CD4-positive, alpha-beta T cell treated with Interleukin-21 for 1 hour (primary cell): ENCODE measurements at regions not wholly inside any gene's neighbourhood (a gene's known extent, or its start where the extent isn't known, plus 50 kb on each side); places are given as distances from the start of the nearest gene placed in this dataset.

Experiments
- DNase-seq: peaks from one replicate; pipeline ENCODE4 v3.0.0-alpha.2; 2020

DNA sequence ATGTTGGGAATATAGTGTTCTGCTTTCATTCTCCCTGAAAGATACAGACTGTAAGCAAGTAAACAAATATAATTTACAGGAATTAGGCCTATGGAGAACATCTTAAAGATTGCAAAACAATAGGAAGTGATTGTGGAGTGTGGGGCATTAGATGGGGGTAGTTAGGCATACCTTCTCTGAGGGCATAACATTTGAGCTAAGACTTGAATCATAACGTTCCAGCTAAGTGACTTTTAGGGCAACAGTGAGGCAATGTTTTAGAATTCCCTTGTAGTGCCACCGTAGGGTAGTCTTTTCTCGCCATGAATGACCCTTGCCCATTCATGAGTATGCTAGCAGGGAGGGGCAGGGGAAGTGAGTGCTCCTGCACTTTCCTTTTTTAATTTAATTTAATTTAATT, 173.3 kb downstream of the SPATA31D1 start:
- no peak for DNase-seq

DNA sequence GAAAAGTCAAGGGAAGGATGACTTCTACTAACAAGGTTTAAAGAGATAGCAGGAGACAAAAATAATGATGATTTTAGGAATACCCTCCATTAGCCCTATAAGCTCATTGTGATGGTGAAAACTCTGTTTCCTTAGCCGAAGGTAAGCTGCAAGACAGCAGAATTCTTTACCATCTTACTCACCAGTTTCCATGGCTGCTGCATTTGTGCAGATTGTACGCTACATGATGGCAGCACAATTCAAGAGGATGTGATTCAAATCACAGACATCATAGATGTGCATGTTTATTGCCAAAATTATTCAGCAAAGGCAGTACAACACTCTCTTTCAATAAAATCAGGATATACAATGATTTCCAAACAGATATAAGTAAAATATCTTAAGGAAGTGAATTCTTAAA, 175.6 kb downstream of the SPATA31D1 start:
- DNase-seq = no peak

DNA sequence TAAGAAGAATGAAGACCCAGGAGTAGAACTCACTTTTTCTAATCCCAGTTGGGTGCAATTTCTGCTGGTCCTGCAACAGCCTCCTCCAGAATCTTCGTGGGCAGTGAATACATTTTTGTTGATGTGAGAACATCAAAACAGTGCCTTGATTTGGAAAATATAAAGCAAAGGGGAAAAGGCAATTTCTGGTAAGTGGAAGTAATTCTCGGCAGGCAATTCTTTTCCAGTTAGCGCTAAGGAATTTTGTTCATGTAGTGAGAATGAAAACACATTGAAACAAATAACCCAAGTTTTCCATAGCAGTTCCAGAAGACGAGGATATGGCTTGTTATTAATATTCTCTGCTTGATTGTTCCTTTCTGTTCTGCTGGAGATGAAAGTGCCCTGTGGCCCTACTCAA, 178.7 kb downstream of the SPATA31D1 start:
- no peak for DNase-seq

DNA sequence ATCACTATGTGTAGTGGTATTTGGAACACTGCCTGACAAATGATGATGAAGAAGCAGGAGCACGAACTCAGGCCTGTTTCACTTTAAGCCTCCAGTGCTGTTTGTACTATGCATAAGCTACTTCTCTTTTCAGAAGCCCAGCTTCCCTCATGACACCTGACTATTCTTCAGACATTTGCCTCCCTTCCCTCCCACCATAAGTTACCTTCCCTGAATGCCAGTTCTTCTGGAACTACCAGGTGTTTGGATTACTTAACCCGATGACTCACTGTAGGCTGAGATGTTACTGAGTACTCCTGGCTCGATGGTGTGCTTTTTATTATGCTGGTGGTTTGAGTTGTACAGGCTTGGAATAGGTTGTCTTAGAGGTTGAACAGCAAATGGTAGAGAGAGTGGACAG, 180.0 kb downstream of the SPATA31D1 start:
- no peak for DNase-seq

DNA sequence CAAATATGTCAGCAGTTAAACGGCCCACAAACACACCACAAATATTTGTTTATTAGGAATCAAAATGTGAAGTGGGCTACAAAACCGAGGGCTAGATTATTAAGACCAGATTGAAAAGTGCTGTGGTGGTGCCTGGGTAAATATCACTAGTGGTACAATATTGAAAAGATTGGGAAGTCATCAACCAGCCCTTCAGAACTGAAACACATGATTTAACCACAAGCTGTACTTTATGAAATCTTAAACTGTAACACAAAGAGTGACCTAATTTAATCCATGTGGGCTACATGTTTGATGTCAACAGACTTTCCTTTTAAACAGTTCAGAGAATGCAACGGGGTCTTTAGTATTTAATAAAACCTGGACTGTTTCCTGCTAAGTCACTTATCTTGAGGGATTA, 182.3 kb downstream of the SPATA31D1 start:
- DNase-seq = no peak

DNA sequence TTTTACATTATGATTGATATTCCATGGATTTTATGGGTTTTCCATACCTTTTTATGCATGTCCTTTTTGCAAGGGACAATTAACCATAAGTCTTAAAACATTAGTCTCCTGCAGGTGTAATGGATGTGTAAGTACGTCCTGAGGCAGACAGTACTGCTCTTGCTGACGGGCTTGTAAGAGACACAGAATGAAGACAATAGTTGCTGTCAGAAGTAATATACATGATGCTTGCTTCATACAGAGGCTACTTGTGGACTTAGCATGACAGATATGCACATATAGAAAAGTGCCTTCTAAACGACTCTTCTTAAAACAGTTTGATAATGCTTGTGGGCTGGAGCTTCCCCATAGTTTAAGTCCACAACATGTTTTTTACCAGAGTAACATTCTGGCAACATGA, 182.7 kb downstream of the SPATA31D1 start:
- no peak for DNase-seq

DNA sequence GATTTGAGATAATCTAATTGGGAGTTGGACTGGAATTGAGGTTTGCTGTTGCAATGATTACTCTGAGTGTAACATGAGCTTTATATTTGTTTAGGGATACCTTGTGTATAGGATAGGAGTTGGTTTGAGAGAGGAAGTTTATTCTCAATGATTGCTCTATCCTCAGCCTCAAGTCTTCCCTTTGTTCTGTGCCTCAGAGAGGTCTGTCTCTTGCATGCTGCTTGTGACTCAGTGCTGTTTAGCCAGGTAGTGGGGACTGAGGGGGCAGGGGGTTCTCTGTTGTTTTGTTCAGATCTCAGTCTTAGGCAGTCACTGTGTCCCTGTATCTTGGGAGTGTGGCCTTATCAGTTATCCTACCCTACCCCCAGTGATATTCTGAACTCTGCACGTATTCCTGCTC, 192.1 kb downstream of the SPATA31D1 start:
- no peak for DNase-seq

DNA sequence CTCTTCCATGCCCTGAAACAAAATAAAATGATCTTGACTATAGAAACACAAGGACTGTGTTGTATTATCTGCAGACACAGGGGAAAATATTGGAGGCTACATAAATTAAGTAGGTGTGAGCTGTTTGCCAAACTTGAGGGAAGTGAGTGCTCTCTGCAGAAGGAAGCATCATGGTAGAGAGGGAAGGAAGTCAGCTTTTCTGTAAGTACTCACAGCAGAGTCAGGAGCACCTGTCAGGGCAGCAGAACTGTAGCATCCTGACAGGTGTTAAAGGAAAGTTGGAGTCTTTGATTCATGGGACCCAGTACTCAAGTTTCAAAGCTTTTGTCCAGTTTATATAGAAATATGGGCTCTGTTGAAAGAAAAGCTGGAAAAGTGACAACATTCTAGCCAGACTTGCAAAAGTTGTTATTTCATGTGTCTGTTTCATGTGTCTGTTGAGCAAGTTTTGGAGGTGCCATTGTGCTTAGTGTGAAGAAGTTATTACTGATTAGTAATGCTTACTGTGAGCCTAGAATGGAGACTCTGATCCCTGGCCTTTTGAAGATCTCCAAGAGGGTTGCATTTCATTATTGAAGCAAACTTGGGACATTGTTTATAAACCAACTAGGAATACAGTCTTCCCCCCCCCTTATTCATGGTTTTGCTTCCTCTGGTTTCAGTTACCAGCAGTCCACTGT, 194.7 kb downstream of the SPATA31D1 start:
- DNase-seq = no peak

DNA sequence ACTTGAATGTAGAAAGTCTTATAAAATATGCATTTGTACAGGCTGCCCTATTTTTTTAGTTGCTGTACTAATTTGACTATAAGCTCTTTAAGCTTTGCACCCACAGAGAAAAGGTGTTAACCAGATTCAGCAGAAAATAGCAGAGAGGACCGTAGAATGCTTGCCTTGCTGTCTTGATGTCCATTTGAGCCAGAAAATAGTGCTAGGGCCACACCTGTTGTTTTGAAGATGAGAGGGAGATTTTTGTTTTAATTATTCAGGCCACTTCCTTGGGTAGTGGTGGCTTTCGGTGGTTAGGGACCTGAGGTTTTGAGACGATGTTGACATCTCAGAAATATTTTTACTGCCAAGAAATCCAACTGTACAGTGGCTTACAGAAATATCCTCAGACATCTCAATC, 196.0 kb downstream of the SPATA31D1 start:
- DNase-seq = no peak

DNA sequence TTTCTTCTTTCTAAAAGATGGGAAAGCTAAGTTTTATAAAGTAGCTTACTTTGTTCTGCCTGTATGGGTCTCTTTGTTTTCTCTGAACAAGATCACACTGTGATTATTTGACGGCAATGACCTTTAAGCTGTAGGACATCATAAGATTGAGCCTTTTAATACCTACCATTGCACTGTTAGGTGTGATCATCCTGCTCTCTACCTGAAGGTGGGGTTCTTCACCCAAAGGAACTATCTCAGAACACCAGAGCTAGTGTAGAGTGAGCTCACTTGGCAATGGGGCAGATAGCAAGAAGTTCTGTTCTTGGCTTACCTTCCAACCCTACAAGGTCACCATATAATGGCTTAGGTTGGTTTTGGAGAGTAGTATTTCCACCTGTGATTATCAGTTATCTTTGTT, 200.2 kb downstream of the SPATA31D1 start:
- no peak for DNase-seq

DNA sequence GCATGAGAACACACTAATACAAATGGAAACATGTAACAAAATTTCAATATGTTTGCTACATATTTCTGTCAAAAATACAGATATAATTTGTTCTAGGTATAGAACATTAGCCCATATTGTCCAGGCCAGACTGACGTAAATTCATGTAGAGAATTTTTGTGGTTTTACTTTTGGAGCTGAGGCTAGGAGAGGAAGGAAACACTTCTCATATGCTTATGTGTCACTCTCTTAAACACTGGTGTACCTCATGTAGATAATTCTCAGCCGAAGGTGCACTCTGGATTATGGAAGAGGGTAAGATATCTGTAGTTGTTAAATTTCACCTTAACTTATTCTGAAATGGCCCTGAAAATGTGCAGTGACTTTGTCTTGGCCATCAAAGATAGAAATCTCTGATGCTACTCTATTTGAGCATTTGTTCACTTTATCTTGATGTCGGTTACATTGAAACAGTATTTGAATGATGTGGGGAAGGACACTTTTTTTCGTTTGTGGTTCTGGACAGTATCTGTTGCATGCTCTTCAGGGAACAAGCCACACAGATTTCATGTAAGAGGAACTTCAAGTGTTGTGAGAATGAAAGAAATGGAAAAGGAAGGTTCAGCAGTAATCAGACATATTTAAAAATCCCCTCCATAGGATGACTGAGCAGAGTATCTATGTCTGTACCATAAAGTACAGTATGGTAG, 202.7 kb downstream of the SPATA31D1 start:
- DNase-seq = no peak

DNA sequence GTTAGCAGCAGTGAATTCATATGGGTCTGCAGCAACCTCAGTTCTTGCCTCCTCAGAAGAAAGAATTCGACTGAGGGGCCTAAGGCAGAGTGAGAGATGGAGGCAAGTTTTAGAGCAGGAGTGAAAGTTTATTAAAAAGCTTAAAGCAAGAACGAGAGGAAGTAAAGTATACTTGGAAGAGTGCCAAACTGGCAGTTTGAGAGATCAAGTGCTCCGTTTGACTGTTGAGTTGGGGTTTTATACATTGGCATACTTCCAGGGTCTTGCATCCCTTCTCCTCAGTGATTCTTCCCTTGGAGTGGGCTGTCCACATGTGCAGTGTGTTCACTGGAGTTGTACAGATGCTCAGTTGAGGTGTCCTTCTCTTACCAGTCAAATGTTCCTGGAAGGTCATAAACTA, 203.6 kb downstream of the SPATA31D1 start:
- no peak for DNase-seq

DNA sequence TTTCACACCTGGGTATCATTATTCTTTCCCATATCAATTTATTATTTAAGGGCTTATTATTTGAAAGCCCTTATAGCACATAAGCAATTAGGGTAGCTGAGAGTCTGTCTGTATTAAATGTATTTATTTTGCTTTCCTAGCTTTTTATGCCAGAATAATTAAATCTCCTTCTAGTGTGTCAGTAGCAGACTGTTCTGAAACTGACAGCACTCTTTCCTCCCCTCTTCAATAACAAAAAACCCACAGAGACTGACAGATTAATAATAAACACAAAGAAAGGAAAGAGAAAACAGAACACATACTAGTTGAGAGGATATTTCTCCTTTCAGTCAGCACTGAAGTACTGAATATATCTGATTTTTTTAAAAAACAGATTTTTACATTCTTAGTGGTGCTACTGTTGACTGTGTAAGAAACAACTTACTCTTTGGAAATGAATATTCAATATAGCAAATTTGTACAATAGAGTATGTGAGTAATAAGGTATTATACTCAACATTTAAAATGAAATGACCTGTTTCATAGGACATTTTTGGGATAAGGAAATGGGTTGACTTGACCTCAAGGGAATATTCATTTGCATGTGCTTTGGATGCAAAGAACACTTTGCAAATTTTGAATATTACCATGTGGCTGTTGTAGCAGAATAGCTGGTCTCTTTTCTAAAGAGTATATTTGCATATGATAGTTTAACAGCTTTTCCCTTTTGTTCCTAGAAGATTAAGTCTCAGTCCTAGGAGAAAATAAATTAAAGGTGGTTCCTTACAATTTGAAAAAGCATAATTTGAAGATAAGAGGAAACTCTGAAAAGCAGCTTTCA, 208.3 kb downstream of the SPATA31D1 start:
- no peak for DNase-seq

DNA sequence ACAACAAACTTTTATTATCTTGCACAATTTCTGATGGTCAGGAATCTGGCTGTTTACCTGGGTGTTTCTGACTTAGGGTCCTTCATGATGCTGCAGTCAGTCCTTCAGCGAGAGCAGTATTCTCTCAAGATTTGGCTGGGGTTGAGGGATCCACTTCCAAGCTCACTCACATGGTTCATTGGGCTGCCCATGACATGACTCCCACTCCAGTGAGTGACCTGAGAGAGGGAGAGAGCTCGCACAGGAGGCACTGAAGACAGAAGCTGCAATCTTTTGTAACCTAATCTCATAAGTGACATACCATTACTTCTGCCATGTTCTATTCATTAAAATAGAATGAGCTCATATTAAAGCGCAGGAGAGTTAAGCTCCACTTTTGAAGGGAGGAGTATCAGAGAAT, 212.6 kb downstream of the SPATA31D1 start:
- DNase-seq = no peak

DNA sequence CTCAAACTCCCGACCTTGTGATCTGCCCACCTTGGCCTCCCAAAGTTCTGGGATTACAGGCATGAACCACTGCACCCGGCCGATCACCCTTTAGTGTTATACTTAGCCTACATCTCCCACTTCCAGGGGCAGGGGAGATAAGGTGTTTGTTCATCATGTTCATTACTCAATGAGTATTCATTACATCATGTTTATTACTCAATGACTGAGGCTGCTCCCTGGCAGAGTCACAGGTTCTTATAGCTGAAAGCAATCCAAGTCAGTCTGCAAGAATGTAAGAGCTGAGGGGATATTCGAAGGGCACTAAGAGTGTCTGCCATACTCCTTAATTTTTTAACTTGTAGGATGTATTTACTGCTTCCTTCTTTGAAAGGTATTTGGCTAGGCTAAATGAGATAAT, 214.2 kb downstream of the SPATA31D1 start:
- no peak for DNase-seq

DNA sequence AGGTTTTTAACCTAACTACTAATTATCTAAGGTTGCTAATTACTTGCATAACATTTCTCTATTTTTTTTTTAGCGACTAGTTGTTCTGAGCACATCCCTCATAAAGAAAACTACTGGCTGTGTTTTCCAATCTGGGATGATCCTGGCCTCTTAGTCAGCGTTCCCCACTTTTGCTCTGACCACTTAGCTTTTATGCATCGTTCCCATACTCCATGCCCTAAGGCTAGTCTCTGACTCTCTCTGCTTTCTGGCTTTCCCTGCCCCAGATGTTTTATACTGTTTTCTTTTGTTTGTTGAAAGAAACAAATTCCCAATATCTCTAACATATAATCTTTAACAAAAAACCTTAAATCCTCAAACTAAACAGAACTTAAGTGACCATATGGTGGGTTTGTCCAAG, 217.9 kb downstream of the SPATA31D1 start:
- no peak for DNase-seq

DNA sequence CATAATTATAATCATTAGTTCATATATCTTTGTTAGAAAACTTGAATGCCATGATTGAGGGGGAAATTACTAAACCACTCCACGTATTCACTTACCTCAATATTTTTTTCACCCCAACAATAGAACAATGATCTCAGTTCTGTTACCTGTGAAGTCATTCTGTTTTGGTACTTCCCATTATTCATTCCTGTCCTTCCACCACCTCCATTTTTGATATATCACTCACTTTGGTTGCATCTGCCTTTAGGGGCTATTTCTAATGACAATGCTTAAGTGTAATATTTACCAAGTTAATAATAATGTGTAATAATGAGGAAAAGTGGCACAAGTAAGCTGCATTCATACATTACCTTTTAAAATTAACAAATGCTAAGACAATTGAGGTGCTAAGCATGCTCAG, 218.4 kb downstream of the SPATA31D1 start:
- no peak for DNase-seq

DNA sequence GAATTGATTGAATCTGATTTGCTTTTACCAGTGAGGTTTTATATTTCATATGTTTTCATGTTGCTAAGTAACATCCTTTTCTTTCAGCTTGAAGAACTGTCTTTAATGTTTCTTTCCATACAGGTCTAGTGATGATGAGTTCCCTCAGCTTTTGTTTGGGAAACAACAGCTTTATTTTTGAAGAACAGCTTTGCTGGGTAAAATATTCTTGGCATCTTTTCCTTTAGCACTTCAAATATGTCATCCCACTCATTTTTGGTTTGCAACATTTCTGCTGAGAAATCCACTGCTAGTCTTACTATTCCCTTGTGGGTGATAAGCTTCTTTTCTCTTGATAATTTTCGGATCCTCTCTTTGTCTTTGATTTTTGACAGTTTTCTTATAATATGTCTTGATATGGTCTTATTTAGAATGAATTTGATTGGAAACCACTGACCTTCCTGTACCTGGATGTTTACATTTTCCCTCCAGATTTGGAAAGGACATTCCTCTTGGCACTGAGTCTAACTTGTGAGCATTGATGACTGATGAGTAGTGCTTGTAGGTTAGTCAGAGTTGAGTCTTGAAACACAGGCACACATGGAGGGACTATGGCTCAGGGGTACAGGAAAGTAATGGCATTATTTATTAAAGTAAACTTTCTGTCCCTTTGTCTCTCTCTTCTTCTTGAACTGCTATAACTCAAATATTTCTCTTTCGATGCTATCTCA, 220.3 kb downstream of the SPATA31D1 start:
- no peak for DNase-seq

DNA sequence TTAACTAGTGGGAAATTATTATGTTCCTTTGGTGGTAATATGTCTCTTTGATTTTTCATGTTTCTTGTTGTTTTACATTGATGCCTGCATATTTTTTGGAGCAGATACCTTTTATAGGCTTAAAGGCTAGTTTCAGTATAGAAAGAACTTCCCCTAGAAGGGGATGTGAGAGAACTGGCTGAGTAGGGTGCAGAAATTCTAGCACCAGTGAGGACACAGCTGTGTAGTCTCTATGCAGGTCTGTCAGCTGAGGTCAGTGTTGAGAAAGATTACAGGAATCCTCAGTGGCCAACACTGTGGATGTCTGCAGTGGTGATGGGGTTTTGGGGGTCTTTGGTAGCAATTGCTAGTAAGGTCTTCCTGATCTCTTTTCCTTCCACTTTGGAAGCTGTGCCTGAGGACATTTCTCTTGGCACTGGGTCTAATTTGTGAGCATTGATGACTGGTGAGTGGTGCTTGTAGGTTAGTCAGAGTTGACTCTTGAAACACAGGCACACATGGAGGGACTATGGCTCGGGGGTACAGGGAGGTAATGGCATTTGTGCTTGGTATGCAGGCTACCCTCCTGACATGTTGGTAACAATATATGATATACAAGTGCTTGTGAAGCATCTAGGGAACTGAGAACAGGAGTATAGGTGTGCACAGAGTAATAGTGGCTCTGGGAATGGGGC, 221.4 kb downstream of the SPATA31D1 start:
- DNase-seq = no peak

DNA sequence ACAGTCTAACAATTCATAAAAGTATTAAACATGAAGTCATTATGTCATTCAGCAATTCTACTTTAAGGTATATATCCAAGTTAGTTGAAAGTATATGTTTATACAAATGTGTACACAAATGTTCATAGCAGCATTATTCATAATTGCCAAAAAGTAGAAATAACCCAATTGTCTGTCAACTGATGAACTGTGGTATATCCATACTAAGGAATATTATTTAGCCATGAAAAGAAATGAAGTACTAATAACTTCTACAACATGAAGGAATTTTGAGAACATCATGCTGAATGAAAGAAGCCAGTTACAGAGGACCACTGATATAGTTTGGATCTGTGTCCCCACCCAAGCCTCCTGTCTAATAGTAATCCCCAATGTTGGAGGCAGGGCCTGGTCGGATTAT, 224.3 kb downstream of the SPATA31D1 start:
- DNase-seq = no peak

DNA sequence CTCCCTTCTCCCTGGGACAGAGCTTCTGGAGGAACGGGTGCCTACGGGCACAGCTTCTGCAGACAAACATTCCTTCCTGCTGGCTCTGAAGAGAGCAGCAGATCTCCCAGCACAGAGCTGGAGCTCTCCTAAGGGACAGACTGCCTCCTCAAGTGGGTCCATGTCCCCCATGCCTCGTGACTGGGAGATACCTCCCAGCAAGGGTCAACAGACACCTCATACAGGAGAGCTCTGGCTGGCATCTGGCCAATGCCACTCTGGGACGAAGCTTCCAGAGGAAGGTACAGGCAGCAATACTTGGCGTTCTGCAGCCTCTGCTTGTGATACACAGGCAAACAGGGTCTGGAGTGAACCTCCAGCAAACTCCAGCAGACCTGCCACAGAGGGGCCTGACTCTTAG, 227.9 kb downstream of the SPATA31D1 start:
- DNase-seq = no peak

DNA sequence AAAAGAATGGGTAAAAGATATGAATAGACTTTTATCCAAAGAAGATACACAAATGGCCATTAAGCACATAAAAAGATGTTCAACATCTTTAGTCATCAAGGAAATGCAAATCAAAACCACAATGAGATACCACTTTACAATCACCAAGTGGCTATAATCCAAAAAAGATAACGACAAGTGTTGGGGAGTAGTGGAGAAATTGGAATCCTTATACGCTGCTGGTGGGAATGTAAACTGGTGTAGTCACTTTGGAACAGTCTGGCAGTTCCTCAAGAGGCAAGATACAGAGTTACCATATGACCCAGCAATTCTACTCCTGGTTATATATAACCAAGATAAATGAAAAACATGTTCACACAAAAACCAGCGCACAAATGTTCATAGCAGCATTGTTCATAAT, 234.9 kb downstream of the SPATA31D1 start:
- no peak for DNase-seq

DNA sequence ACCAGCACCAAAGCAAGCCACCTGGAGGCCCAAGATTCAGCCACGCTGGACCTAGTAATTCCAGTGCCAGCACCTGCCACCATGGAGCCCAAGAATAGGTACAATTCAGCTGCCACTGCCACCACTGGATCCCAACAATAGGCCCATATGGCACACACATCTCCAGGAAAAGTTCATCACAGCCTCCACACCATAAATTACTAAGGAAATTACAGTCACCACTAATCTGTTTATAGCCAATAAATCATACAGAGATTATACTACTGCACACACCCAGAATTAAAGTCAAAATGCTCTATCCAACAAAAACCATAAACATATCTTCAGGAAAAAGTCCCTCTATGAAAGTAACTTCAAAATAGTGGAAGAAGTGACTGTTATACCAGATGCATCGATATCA, 242.8 kb downstream of the SPATA31D1 start:
- DNase-seq = no peak
